ENCODE measurements at regions not wholly inside any gene's neighbourhood (a gene's known extent, or its start where the extent isn't known, plus 50 kb on each side); places are given as distances from the start of the nearest gene placed in this dataset.

DNA sequence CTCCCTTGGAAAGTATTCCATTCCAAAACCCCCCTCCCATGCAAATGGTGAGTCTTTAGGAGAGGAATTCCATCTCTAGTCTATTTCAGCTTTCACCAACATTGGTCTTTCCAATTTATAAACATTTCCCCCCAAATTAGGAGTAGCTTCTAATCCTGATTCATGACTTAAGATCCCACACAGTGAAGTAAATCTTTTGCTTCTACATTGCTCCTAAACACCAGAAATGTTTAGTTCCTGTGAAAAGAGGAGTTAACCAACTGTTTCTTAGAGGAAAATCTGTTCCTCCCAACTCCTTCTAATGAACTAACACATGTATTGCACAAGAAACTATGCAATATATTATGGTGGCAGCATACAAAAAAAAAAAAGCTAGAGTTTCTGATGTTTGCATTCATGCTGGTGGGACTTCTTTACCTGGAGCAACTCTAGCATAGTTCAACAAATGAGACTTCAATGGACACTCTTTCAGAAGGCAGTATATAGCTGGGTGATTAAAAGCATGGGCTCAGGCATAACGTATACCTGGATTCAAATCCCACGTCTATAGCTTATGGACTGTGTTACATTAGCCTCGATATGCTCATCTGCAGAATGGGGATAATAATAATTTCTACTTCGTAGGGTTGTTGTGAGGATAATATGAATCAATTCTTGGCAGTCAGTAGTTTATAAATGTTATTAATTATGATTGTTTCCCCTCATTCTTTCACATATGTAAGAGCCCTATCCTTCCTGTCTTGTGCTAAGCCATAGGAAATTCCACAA, 131.6 kb upstream of the TMEM164 start (continued):
- TF ChIP-seq, protein P1, sequence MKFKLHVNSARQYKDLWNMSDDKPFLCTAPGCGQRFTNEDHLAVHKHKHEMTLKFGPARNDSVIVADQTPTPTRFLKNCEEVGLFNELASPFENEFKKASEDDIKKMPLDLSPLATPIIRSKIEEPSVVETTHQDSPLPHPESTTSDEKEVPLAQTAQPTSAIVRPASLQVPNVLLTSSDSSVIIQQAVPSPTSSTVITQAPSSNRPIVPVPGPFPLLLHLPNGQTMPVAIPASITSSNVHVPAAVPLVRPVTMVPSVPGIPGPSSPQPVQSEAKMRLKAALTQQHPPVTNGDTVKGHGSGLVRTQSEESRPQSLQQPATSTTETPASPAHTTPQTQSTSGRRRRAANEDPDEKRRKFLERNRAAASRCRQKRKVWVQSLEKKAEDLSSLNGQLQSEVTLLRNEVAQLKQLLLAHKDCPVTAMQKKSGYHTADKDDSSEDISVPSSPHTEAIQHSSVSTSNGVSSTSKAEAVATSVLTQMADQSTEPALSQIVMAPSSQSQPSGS (IDR thresholded peaks at IDR 0.05; ENCODE audit: low read length) = no peak
- TF ChIP-seq EED (IDR thresholded peaks at IDR 0.05; ENCODE audit: low read depth) = no peak
- TF ChIP-seq TCF12 (IDR thresholded peaks at IDR 0.05; ENCODE audit: low read depth, low read length) = no peak
- no peak for TF ChIP-seq ZSCAN29 (IDR thresholded peaks at IDR 0.05)
- TF ChIP-seq TCF7 (IDR thresholded peaks at IDR 0.05; ENCODE audit: borderline replicate concordance) = no peak
- TF ChIP-seq FOXM1 (IDR thresholded peaks at IDR 0.05; ENCODE audit: low read depth, low read length) = no peak
- TF ChIP-seq, protein P2, sequence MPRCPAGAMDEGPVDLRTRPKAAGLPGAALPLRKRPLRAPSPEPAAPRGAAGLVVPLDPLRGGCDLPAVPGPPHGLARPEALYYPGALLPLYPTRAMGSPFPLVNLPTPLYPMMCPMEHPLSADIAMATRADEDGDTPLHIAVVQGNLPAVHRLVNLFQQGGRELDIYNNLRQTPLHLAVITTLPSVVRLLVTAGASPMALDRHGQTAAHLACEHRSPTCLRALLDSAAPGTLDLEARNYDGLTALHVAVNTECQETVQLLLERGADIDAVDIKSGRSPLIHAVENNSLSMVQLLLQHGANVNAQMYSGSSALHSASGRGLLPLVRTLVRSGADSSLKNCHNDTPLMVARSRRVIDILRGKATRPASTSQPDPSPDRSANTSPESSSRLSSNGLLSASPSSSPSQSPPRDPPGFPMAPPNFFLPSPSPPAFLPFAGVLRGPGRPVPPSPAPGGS (IDR thresholded peaks at IDR 0.05; ENCODE audit: borderline replicate concordance, insufficient read depth, low read depth, low read length, poor library complexity, severe bottlenecking) = no peak
- no peak for TF ChIP-seq PML (IDR thresholded peaks at IDR 0.05; ENCODE audit: low read length)
- TF ChIP-seq NFXL1 (IDR thresholded peaks at IDR 0.05; ENCODE audit: borderline replicate concordance) = no peak
- no peak for TF ChIP-seq FOS (IDR thresholded peaks at IDR 0.05; ENCODE audit: borderline replicate concordance, extremely low read depth, insufficient read length)
